ENCODE measurements at regions not wholly inside any gene's neighbourhood (a gene's known extent, or its start where the extent isn't known, plus 50 kb on each side); places are given as distances from the start of the nearest gene placed in this dataset.

DNA sequence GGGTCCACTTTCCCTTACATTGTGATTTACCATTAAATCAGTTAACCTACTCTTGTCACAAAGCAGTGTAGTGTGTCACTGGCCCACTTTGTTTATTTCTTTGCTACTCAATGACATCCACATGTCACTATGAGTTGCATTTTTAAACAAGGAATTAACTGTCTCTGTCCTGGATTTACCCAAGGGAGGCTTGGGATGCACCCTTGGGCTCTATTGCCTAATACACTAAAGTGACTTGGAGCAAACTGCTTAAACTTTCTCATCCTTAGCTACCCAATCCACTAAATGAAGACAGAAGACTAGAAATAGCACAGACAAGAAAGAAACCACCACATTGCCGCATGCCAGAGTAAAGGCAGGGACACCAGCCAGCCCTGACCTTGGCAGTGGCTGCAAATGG, 136.2 kb upstream of the TIAM1 start:
- TF ChIP-seq FOXP2 (optimal IDR thresholded peaks at IDR 0.05; ENCODE audit: borderline replicate concordance, extremely low read depth, extremely low read length, insufficient read depth), result no peak
- TF ChIP-seq, protein P1, sequence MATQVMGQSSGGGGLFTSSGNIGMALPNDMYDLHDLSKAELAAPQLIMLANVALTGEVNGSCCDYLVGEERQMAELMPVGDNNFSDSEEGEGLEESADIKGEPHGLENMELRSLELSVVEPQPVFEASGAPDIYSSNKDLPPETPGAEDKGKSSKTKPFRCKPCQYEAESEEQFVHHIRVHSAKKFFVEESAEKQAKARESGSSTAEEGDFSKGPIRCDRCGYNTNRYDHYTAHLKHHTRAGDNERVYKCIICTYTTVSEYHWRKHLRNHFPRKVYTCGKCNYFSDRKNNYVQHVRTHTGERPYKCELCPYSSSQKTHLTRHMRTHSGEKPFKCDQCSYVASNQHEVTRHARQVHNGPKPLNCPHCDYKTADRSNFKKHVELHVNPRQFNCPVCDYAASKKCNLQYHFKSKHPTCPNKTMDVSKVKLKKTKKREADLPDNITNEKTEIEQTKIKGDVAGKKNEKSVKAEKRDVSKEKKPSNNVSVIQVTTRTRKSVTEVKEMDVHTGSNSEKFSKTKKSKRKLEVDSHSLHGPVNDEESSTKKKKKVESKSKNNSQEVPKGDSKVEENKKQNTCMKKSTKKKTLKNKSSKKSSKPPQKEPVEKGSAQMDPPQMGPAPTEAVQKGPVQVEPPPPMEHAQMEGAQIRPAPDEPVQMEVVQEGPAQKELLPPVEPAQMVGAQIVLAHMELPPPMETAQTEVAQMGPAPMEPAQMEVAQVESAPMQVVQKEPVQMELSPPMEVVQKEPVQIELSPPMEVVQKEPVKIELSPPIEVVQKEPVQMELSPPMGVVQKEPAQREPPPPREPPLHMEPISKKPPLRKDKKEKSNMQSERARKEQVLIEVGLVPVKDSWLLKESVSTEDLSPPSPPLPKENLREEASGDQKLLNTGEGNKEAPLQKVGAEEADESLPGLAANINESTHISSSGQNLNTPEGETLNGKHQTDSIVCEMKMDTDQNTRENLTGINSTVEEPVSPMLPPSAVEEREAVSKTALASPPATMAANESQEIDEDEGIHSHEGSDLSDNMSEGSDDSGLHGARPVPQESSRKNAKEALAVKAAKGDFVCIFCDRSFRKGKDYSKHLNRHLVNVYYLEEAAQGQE (IDR thresholded peaks at IDR 0.05; ENCODE audit: insufficient read depth in 1 of 2, low read depth in 2 of 2, low read length in 2 of 2), result no peak
- no peak for TF ChIP-seq SIN3A (IDR thresholded peaks at IDR 0.05; ENCODE audit: borderline replicate concordance, insufficient read depth, low read length)
- TF ChIP-seq POLR2AphosphoS5 (IDR thresholded peaks at IDR 0.05; ENCODE audit: low read depth, low read length), result no peak
- no peak for TF ChIP-seq TAF1 (IDR thresholded peaks at IDR 0.05; ENCODE audit: borderline replicate concordance, insufficient read depth, low read length)

DNA sequence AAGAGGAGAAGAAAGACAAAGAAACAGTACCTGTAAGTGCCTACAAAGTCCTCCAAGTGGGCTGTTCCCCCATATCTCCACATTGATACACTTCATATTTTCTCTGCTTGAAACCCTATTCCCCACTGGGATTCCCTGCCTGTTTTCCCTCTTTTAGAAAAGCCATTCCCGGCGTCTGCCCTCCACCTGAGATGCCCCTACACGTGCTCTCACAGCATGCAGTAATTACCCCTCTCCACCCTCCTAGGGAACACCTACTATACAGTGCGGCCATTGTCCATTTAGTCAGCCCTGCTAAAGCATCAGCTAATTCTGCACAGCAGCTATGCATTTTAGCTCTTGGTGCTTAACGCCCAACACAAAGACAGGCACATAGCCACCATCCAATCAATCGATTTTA, 135.7 kb upstream of the TIAM1 start:
- no peak for TF ChIP-seq FOXP2 (optimal IDR thresholded peaks at IDR 0.05; ENCODE audit: borderline replicate concordance, extremely low read depth, extremely low read length, insufficient read depth)
- TF ChIP-seq POLR2AphosphoS5 (IDR thresholded peaks at IDR 0.05; ENCODE audit: low read depth, low read length), result no peak
- TF ChIP-seq, protein P1 (IDR thresholded peaks at IDR 0.05; ENCODE audit: insufficient read depth in 1 of 2, low read depth in 2 of 2, low read length in 2 of 2), result no peak
- no peak for TF ChIP-seq TAF1 (IDR thresholded peaks at IDR 0.05; ENCODE audit: borderline replicate concordance, insufficient read depth, low read length)
- no peak for TF ChIP-seq SIN3A (IDR thresholded peaks at IDR 0.05; ENCODE audit: borderline replicate concordance, insufficient read depth, low read length)

DNA sequence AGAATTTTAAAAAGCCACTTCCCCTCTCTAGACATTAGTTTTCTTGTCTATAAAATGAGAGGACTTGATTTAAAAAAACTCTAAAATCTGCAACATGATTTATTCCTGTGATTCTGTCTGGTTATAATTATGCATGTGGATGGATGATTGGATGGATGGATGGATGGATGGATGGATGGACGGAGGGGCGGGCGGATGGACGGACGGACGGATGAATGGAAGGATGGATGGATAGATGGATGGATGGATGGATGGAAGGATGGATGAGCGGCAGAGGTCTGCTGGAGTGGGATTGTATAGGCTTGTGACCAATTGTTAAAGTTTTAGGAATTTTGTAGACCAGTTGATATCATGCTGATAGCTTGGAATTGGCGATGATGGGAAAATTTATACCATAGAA, 135.2 kb upstream of the TIAM1 start:
- TF ChIP-seq POLR2AphosphoS5 (IDR thresholded peaks at IDR 0.05; ENCODE audit: low read depth, low read length), result no peak
- no peak for TF ChIP-seq SIN3A (IDR thresholded peaks at IDR 0.05; ENCODE audit: borderline replicate concordance, insufficient read depth, low read length)
- no peak for TF ChIP-seq TAF1 (IDR thresholded peaks at IDR 0.05; ENCODE audit: borderline replicate concordance, insufficient read depth, low read length)
- TF ChIP-seq FOXP2 (optimal IDR thresholded peaks at IDR 0.05; ENCODE audit: borderline replicate concordance, extremely low read depth, extremely low read length, insufficient read depth), result no peak
- TF ChIP-seq, protein P1 (IDR thresholded peaks at IDR 0.05; ENCODE audit: insufficient read depth in 1 of 2, low read depth in 2 of 2, low read length in 2 of 2), result no peak

DNA sequence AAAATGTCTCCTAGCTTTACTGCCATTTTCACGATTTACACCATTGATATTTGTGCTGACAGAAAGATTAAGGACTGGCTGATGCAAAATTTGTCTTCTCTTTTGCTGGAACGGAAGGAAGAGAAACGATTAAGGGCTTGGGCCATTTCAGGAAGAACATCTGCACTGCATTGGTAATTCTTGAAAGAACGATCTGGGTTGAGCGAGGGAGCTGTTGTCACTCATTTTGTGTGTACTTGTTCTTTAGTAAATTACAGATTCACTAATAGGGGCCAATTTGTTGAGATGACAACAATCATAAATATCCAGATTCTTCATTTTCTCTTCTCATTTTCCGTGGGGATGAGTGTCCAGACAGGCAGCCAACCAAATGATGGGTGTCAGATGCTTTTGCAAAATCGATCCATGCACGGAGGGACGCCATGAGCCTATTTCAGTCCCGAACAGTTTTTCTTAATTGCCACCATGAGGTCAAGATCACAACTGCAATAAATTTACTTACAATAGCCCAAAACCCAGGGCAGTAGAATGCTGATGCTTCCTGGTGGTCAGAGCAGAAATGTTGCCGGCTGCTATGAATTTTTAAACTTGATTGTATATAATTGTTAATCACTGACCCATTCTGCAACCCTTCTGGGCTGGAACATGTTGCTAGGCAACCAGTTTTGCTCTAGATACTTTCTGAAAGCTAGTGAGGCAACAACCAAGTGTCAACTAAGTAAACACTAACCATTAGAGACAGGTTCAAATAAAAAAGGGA, 132.4 kb upstream of the TIAM1 start:
- TF ChIP-seq SIN3A (IDR thresholded peaks at IDR 0.05; ENCODE audit: borderline replicate concordance, insufficient read depth, low read length), result no peak
- no peak for TF ChIP-seq POLR2AphosphoS5 (IDR thresholded peaks at IDR 0.05; ENCODE audit: low read depth, low read length)

DNA sequence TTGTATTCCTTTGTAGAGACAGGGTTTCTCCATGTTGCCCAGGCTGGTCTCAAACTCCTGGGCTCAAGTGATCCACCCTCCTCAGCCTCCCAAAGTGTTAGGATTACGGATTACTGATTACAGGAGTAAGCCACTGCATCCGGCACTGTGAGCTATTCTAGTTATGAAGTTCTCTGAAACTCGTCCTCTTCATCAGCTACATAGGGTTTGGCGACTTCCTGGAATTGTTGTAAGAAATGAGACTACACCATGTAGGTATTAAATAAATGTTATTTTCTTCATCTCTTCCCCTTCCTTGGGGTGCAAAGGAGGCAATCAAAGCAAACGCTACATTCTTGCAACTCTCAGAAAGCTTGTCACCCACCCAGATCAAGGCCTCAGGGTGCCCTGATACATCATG, 131.2 kb upstream of the TIAM1 start:
- TF ChIP-seq TAF1 (IDR thresholded peaks at IDR 0.05; ENCODE audit: borderline replicate concordance, insufficient read depth, low read length) (no peak), POLR2AphosphoS5 (IDR thresholded peaks at IDR 0.05; ENCODE audit: low read depth, low read length) (no peak), SIN3A (IDR thresholded peaks at IDR 0.05; ENCODE audit: borderline replicate concordance, insufficient read depth, low read length) (no peak), FOXP2 (optimal IDR thresholded peaks at IDR 0.05; ENCODE audit: borderline replicate concordance, extremely low read depth, extremely low read length, insufficient read depth) (no peak)
- TF ChIP-seq, protein P1 (IDR thresholded peaks at IDR 0.05; ENCODE audit: insufficient read depth in 1 of 2, low read depth in 2 of 2, low read length in 2 of 2), result no peak

Data from PFSK-1 (cell line).